GM04503 (cell line): ENCODE measurements at regions not wholly inside any gene's neighbourhood (a gene's known extent, or its start where the extent isn't known, plus 50 kb on each side); places are given as distances from the start of the nearest gene placed in this dataset.

Source experiments
- DNase-seq: peaks from one replicate; pipeline ENCODE4 v3.0.0-alpha.2; 2012; ENCODE audit warnings: low read depth

DNA sequence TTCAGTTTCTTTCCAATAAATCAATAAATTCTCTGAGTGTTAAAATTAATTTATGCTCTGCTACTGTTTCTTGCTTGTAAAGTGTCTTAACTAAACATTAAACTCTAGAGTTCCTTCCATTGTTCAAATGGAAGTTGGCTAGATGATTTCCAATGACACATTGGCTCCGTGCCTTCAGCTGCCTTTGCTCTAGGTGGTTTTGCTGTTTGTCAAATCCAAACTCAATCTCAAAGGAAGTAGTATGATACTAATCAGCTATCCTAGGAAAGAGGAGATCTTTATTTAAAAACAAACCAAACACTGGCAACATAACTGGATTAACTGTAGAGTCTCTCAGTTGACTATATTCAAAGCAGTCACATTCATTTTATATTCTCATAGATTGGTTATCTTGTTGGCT is 356.4 kb downstream of the FOXG1 start:
- DNase-seq, result no peak

DNA sequence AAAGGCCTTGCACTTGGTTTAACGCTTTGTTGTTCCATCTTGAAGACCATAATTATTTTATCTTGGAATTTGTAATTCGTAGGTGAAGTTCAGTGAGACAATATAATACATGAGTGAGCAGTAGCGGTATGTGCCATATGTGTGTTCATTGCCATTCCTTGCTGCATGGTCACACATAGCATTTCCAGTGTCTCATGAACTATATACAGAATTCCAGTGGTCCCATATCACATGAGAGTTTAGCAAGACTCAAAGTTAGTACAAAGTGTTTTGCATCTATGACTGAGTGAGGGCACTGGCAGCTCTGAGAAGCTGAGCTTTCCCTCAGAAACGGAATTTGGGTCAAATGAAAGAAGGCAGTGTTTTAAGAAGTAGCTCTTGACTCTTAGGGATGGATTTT is 359.8 kb downstream of the FOXG1 start:
- no peak for DNase-seq

DNA sequence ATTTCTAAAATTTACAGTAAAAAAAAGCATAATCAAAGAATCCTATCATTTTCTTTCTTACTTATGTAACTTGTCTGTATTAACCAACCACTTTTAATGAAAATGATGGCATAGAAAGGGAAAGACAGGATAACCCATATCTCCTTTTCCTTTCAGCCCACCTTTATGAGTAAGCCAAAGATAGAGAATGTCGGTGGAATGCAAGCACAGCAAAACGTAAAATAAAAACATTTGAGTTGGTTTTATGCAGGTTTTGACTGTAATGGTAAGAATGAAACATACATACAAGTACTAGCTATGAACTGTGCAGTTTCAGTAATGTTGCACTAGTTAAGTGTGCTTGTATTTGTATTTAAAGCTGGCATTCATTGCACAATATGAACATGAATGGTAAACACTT is 360.3 kb downstream of the FOXG1 start:
- no peak for DNase-seq

- no peak for DNase-seq
Measured at GRCh38 chr14:29140016-29140415, 373.4 kb downstream of the FOXG1 start.

DNA sequence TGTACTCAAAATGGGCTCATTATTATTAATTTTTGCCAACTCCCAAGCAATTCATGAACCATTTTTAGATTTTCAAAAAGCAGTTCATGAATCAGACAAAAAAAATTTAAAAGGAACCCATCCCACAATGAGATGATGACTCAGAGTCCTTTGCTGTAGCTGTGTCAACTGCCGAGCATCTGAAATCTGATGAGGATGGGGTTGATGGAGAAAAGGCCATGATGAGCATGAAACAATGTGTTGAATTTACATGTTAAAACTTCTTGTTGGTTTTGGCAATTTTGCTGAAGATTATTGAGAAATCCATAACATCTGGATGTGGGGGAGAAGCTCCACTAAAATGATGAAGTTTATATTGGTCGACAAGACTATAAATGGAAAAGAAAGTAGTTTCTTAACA is 378.0 kb downstream of the FOXG1 start:
- peak; percentile 94 for DNase-seq

DNA sequence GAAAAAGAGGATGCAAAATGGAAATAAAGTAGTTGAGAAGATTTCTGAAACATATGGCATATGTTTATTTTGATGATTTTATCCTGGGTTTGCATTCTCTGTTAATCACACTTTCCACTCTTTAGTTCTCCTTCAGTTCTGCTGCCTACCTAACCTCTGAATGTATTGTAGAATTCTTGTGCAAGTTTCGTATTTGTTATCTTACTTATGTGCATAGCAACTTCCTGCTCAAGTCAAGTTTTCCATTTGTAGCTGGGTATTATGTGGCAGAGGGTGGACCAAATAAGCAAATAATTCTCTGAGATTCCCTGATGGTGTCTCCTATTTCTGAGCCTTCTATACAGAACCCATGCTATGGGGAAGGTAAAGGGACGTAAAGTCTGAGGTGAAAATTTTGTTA is 381.6 kb downstream of the FOXG1 start:
- no peak for DNase-seq

- DNase-seq, result no peak
Measured at GRCh38 chr14:29149798-29150197, 383.2 kb downstream of the FOXG1 start.

DNA sequence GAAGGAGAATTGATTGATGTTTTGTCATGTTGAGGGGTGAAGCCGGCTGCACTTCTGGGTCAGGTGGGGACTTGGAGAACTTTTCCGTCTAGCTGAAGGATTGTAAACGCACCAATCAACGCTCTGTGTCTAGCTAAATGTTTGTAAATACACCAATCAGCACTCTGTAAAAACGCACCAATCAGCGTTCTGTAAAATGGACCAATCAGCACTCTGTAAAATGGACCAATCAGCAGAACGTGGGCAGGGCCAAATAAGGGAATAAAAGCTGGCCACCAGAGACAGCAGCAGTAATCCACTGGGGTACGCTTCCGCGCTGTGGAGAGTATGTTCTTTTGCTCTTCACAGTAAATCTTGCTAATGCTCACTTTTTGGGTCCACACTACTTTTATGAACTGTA is 384.1 kb downstream of the FOXG1 start:
- no peak for DNase-seq

- no peak for DNase-seq
Measured at GRCh38 chr14:29156096-29156495, 389.5 kb downstream of the FOXG1 start.

DNA sequence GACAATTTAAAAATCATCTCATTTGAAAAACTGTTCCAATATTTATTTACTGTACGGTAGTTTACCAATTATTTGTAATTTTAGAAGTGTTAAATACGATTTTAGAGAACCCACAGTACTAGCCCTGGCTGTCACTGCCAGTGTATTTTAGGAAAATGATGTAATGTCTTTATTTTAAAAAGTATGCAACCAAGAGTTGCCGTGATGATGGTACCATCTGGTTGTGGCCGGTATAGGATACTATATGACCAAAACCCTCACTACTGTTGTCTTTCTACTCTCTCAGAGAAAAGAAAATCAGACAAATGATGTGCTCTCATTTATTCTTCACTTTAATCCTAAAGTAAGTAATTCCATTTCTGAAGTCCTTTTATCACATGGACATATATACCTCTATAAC is 395.0 kb downstream of the FOXG1 start:
- no peak for DNase-seq

GRCh38 chr14:29163109-29163508 is 396.5 kb downstream of the FOXG1 start:
- no peak for DNase-seq

GRCh38 chr14:29165431-29165830 is 398.8 kb downstream of the FOXG1 start:
- DNase-seq, result no peak

DNA sequence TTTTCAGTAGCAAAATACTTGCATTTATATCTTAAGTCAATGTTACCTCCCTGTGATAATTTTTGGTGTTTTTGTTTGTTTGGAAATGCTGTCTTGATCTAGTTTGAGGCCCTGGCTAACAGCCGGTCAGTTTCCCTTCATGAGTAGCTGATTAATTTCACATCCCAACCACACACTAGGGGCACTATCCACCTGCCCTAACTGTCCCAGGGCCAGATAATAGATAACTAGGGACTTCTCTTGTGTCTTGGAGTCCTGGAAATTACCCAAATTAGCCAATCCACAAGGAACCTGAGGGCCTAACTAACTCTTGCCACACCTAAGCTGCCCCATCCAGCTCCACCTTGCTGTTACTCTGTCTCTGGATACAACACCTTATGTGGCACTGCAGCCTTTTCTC is 399.9 kb downstream of the FOXG1 start:
- no peak for DNase-seq

DNA sequence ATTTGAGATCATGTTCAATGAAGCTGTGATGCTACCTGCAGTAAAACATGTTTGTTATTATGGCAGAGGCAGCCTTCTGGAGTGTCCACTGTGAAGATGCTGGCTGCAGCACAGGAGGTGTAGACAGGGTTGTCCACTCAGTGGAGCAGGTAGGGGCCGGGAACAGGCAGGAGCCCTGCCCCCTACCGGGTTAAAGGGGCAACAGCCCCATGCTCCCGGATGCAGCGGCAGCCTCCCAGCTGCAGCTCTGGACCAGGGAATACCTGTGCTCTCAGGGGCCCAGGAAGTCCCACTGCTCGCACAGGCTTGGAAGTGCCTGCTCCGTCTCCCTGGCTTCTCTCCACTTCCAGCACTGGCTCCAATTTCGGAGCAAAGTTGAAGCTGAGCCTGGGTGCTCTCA is 401.6 kb downstream of the FOXG1 start:
- DNase-seq, result no peak

DNA sequence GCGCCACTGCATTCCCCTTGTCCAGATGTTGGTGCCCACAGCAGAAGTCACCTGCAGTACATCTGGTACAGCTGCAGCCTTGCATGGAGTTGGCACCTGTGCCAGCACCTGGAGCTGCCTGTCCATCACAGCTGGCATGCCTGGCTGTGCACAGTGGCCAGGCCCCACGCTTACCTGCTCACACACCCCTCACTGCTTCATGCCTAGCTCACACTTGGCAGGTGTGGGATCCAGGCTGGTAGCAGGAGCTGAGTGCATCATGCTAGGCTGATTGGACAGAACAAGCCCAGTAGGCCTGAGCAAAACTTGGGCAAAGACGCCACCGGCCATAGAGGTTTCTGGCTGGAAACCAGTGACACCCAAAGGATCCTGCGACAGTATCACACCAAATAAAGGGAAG is 402.8 kb downstream of the FOXG1 start:
- no peak for DNase-seq

DNA sequence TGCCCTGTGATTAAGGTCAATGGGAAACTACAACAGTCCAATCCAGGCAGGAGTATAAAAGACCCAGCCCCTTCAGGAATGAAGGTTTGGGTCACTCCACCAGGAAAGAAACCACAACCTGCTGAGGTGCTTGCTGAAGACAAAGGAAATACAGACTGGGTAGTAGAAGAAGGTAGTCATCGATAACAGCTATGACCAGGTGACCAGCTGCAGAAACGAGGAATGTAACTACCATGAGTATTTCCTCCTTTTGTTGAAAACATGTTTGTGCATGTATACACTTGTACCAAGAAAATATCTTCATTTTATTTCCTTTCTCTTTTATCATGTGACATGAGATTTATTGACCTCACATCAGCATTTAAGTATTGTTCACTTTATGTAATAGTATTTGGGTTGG is 409.1 kb downstream of the FOXG1 start:
- no peak for DNase-seq

DNA sequence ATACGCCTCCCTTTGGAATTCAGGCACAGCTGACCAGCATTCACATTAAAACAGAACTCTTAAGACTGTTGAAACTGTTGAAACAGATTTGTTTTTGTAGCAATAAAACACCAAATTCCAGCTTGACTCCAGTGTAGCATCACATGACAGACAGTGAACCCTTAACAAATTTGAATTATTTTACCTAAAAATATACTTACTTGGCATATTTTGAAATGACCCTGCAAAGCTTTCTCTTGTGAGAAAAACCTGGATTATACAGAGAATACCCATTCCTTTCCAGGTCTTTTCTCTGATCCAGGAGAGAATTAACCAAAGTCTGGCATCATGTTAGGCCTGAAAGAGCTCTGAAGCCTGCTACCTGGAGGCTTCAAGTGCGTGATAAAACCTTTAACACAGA is 410.3 kb downstream of the FOXG1 start:
- no peak for DNase-seq

GRCh38 chr14:29178971-29179370 is 412.4 kb downstream of the FOXG1 start:
- DNase-seq, result no peak

GRCh38 chr14:29191092-29191491 is 424.5 kb downstream of the FOXG1 start:
- DNase-seq, result no peak

GRCh38 chr14:29197557-29197956 is 431.0 kb downstream of the FOXG1 start:
- DNase-seq, result no peak

GRCh38 chr14:29205658-29206057 is 439.1 kb downstream of the FOXG1 start:
- no peak for DNase-seq

DNA sequence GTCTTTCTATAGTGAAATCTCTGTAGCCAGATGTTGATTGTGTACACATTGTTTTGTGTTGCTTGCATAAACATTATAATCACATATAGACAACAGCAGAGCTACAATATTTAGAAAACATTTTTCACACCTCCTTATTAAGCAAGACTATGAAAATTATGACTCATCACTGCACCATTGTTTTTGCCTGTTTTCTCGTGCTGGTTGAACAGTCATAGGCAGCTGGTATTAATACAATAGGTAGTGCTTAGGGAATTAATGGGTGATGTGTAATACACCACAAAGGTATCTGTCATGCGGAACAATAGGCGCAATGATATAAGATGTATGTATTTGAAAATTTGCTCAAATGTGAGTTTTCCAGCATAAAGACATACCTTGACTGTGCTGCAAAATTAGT is 449.3 kb downstream of the FOXG1 start:
- DNase-seq, result no peak

- no peak for DNase-seq
Measured at GRCh38 chr14:29216268-29217232, 450.0 kb downstream of the FOXG1 start.

GRCh38 chr14:29217813-29218450 is 451.3 kb downstream of the FOXG1 start:
- DNase-seq, result no peak
